ENCODE measurements at regions not wholly inside any gene's neighbourhood (a gene's known extent, or its start where the extent isn't known, plus 50 kb on each side); places are given as distances from the start of the nearest gene placed in this dataset.

GRCh38 chr6:14364370-14364769 is 246.8 kb downstream of the CD83 start:
- Histone ChIP-seq H3K27me3 (no peaks in the 10 kb centered on the region), H3K9me3 (no peaks in the 10 kb centered on the region), H3K4me3 (no peak overlapping the region), H3K36me3 (no peaks in the 10 kb centered on the region), H3K4me1 (peaks cover 14 to 20% of the 10 kb centered on the region in 2 donors), H3K27ac (no peak overlapping the region)
- TF ChIP-seq, protein P1, sequence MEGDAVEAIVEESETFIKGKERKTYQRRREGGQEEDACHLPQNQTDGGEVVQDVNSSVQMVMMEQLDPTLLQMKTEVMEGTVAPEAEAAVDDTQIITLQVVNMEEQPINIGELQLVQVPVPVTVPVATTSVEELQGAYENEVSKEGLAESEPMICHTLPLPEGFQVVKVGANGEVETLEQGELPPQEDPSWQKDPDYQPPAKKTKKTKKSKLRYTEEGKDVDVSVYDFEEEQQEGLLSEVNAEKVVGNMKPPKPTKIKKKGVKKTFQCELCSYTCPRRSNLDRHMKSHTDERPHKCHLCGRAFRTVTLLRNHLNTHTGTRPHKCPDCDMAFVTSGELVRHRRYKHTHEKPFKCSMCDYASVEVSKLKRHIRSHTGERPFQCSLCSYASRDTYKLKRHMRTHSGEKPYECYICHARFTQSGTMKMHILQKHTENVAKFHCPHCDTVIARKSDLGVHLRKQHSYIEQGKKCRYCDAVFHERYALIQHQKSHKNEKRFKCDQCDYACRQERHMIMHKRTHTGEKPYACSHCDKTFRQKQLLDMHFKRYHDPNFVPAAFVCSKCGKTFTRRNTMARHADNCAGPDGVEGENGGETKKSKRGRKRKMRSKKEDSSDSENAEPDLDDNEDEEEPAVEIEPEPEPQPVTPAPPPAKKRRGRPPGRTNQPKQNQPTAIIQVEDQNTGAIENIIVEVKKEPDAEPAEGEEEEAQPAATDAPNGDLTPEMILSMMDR (IDR thresholded peaks at IDR 0.05): no peak
- intact Hi-C loops (cut with DNase I): no loop called here
- DNase-seq (ENCODE audit: low spot score in 2 of 2): no peak

- no peaks in the 10 kb centered on the region for H3K36me3 ChIP-seq
- no peak for DNase-seq (ENCODE audit: low spot score in 2 of 2)
- TF ChIP-seq, protein P1 (IDR thresholded peaks at IDR 0.05): no peak
- intact Hi-C loops (cut with DNase I): no loop called here
- H3K9me3 ChIP-seq: no peaks in the 10 kb centered on the region
- peaks cover 14 to 20% of the 10 kb centered on the region in 2 donors for H3K4me1 ChIP-seq
- no peak overlapping the region for H3K27ac ChIP-seq
- H3K4me3 ChIP-seq: no peak overlapping the region
- H3K27me3 ChIP-seq: no peaks in the 10 kb centered on the region
These were observed 247.8 kb downstream of the CD83 start for GRCh38 chr6:14365393-14365792.

GRCh38 chr6:14366315-14366714 is 248.7 kb downstream of the CD83 start:
- DNase-seq (ENCODE audit: low spot score in 2 of 2): no peak
- H3K27ac ChIP-seq: no peak overlapping the region
- H3K9me3 ChIP-seq: no peaks in the 10 kb centered on the region
- H3K4me1 ChIP-seq: peaks cover 7 to 18% of the 10 kb centered on the region in 2 donors
- TF ChIP-seq, protein P1 (IDR thresholded peaks at IDR 0.05): no peak
- H3K36me3 ChIP-seq: no peaks in the 10 kb centered on the region
- no peak overlapping the region for H3K4me3 ChIP-seq
- H3K27me3 ChIP-seq: no peaks in the 10 kb centered on the region
- intact Hi-C loops (cut with DNase I): no loop called here

DNA sequence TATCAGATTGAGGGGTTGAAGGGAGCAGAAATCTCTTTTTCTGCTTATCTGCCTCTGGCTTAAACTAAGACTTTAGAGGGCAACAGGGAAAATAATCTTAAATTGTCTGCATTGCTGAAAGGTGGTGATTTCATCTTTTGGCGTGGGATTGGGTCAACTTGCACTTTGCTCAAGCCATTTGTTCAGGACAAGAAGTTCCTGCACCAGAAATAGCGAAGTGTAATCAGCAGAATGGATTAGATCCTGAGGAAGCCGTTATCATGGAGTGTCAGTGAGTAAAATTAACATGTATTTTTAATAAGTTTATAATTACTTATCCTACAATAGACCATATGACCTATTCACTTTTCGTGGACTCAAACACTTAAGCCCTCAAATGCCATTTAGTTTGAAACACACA is 249.3 kb downstream of the CD83 start:
- H3K36me3 ChIP-seq: no peaks in the 10 kb centered on the region
- peaks cover 6 to 14% of the 10 kb centered on the region in 2 donors for H3K4me1 ChIP-seq
- H3K27me3 ChIP-seq: no peaks in the 10 kb centered on the region
- peak overlapping the region in 1 of 2 donors; percentile 42 for H3K27ac ChIP-seq
- intact Hi-C loops (cut with DNase I): no loop called here
- H3K9me3 ChIP-seq: no peaks in the 10 kb centered on the region
- TF ChIP-seq, protein P1 (IDR thresholded peaks at IDR 0.05): no peak
- no peak for DNase-seq (ENCODE audit: low spot score in 2 of 2)
- peak overlapping the region in 1 of 2 donors; percentile 10 for H3K4me3 ChIP-seq

DNA sequence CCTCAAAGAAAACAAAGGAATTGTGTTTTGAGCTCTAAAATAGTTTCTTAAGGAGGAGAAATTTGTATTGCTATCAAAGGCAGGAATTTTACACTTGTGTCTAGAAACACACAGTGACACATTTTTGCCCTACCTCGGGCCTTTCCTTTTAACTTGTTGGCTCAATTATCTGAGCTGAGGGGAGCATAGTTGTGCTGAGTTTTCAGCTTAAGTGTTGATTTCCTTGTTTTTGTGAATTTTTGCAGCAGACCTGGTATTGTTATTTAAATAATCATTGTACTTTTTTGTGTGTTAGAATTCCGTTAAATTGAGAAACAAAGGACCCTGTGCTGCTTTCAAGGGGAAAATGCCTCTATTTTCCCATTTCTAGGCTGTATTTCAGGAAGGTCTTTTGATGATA is 249.7 kb downstream of the CD83 start:
- TF ChIP-seq, protein P1 (IDR thresholded peaks at IDR 0.05): no peak
- H3K9me3 ChIP-seq: no peaks in the 10 kb centered on the region
- no peaks in the 10 kb centered on the region for H3K36me3 ChIP-seq
- no peaks in the 10 kb centered on the region for H3K27me3 ChIP-seq
- peak overlapping the region in 1 of 2 donors; percentile 10 for H3K4me3 ChIP-seq
- intact Hi-C loops (cut with DNase I): no loop called here
- H3K4me1 ChIP-seq: peaks cover 6 to 12% of the 10 kb centered on the region in 2 donors
- H3K27ac ChIP-seq: peak overlapping the region in 1 of 2 donors; percentile 42
- no peak for DNase-seq (ENCODE audit: low spot score in 2 of 2)

DNA sequence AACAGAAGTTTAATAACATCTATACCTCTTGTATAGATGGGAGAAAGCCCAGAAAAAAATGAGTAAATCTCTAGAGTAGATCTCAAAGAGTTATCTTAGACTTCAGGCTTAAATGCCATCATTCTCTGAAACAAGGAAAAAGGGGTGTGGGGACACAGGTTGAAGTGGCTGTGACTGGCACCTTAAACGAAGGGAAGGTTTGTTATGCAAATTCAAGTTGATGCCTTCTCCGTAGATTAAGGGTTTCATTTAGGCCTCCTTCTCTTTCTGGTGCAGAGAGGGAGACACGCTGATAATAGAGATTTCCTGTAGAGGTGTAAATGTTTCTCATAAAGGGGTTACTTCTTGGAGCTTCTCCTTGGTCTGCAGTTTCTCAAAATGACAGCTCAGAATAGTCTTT is 252.1 kb downstream of the CD83 start:
- DNase-seq (ENCODE audit: low spot score in 2 of 2): no peak
- Histone ChIP-seq H3K27me3 (no peaks in the 10 kb centered on the region), H3K4me1 (peaks cover 6 to 12% of the 10 kb centered on the region in 2 donors), H3K9me3 (no peaks in the 10 kb centered on the region), H3K4me3 (no peak overlapping the region), H3K27ac (no peak overlapping the region), H3K36me3 (no peaks in the 10 kb centered on the region)
- intact Hi-C loops (cut with DNase I): no loop called here
- TF ChIP-seq, protein P1 (IDR thresholded peaks at IDR 0.05): no peak
